ENCODE measurements at regions not wholly inside any gene's neighbourhood (a gene's known extent, or its start where the extent isn't known, plus 50 kb on each side); places are given as distances from the start of the nearest gene placed in this dataset.

DNA sequence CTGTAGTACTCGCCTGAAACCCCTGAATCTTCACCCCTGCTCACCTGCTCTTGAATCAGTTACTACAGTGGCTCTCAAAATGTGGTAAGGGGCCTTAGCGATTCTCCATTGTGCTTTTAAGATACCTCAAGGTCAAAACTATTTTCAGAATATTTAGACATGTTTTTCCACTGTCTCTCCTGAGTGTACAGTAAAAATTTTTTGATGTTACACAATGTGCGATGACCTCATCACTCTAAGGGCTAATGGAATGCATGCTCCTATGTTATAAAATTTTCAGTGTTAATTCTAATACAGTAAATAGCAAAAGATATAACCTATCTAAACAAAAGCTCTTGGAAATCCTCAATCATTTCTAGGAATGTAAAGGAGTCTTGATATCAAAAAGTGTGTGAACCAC is 336.9 kb upstream of the PKDCC start:
- peaks cover 2 to 9% (median 6%) of the 10 kb centered on the region in 3 donors for H3K27me3 Mint-ChIP-seq (ENCODE audit: low read depth in 3 of 3)
- no peak overlapping the region for H3K27ac Mint-ChIP-seq
- no peak for DNase-seq
- H3K4me3 Mint-ChIP-seq: no peak overlapping the region
- peaks cover 0 to 4% (median 0%) of the 10 kb centered on the region in 3 donors for H3K36me3 Mint-ChIP-seq
- H3K4me1 Mint-ChIP-seq: peaks cover 5 to 12% of the 10 kb centered on the region in 2 donors
- H3K9me3 Mint-ChIP-seq: no peaks in the 10 kb centered on the region

DNA sequence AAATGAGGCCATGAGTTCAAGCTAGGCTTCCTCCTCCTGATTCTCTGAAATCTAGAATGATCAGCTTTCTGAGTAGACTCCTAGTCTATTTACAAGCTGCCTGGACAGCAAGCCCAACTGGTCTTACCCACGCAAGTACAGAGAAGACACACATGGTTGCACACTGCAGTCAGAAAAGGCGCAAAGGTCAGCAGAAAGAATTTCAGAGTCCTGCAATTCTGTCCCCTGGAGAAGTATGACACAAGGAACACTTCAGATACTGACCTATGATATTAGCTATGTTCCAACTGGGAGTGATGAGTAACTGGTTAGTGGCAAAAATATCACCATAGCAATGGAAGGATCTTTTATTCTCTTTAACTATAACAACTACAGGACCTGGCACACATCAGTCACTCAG is 336.1 kb upstream of the PKDCC start:
- Mint-ChIP-seq H3K4me1 (peaks cover 5 to 14% of the 10 kb centered on the region in 2 donors), H3K27ac (no peak overlapping the region), H3K4me3 (no peak overlapping the region), H3K36me3 (peaks cover 0 to 7% (median 0%) of the 10 kb centered on the region in 3 donors), H3K9me3 (no peaks in the 10 kb centered on the region), H3K27me3 (ENCODE audit: low read depth in 3 of 3) (peaks cover 2 to 8% (median 5%) of the 10 kb centered on the region in 3 donors)
- no peak for DNase-seq

DNA sequence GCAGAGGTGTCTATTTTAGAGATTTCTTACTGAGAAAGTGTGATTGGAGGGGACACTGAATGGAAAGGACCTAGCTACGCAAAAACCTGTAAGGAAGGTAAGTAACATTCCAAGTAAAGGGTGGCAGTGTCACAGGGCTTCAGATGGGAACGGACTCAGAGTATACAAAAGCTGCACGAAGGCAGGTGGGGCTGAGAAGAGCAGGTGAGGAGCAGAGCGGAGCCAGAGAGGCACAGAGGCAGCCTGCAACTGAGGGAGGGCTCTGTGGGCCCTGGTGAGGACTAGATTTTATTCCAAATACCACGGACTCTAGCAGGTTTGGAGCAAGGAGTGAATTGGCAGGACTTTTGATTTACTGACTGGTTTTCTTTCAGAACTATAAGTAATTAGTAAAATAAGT is 331.3 kb upstream of the PKDCC start:
- no peak for DNase-seq
- no peak overlapping the region for H3K4me3 Mint-ChIP-seq
- peak overlapping the region in 3 of 6 donors; percentile 86 to 93 (median 92) for H3K27ac Mint-ChIP-seq
- H3K36me3 Mint-ChIP-seq: peaks cover 0 to 7% (median 0%) of the 10 kb centered on the region in 3 donors
- H3K27me3 Mint-ChIP-seq (ENCODE audit: low read depth in 3 of 3): peaks cover 2 to 7% (median 3%) of the 10 kb centered on the region in 3 donors
- H3K9me3 Mint-ChIP-seq: no peaks in the 10 kb centered on the region
- peaks cover 17 to 42% of the 10 kb centered on the region in 2 donors for H3K4me1 Mint-ChIP-seq

DNA sequence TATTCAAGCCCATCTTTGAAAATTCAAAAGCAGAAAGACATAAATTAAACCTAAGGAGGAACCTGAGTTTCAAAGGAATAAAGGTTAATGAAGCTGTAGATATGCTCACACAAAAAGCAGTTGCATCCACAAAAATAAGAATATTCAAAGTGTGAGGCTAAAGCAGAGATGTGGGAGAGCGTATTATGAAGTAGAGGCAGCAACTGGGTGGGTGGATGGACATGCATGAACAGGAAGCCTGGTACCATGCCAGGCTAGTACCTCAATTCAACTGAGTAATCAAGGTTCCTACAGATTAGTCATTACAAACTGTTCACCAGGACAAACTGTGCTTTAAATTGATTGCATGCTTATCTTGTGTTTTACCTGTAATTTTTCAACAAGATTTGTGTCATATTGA is 330.0 kb upstream of the PKDCC start:
- Mint-ChIP-seq H3K4me1 (peaks cover 17 to 42% of the 10 kb centered on the region in 2 donors), H3K27me3 (ENCODE audit: low read depth in 3 of 3) (peaks cover 0 to 7% (median 3%) of the 10 kb centered on the region in 3 donors), H3K9me3 (no peaks in the 10 kb centered on the region), H3K36me3 (peaks cover 0 to 7% (median 0%) of the 10 kb centered on the region in 3 donors), H3K27ac (peak overlapping the region in 3 of 6 donors; percentile 12 to 60 (median 40)), H3K4me3 (no peak overlapping the region)
- no peak for DNase-seq

DNA sequence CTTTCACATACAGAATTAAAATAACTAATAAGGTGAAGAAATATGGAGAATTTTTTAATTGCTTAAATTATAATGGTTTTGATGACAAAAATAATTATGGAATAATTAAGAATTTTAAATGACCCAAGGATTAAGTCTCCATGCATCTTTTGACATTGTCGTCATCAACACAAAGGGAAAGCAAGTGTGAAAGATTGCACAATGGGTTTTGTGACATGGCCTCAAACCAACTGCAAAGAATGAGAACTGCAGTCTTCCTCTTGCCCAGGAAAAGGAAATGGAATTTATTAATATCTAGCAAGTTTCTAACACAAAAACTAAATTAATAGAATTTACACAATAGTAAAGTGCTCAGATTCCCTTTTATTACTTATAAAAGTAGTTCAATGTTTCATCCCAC is 329.1 kb upstream of the PKDCC start:
- DNase-seq: no peak
- peaks cover 0 to 6% (median 0%) of the 10 kb centered on the region in 3 donors for H3K36me3 Mint-ChIP-seq
- H3K9me3 Mint-ChIP-seq: no peaks in the 10 kb centered on the region
- H3K27ac Mint-ChIP-seq: peak overlapping the region in 2 of 6 donors; percentile 21 to 28
- peaks cover 0 to 7% (median 3%) of the 10 kb centered on the region in 3 donors for H3K27me3 Mint-ChIP-seq (ENCODE audit: low read depth in 3 of 3)
- H3K4me3 Mint-ChIP-seq: no peak overlapping the region
- peaks cover 17 to 42% of the 10 kb centered on the region in 2 donors for H3K4me1 Mint-ChIP-seq

DNA sequence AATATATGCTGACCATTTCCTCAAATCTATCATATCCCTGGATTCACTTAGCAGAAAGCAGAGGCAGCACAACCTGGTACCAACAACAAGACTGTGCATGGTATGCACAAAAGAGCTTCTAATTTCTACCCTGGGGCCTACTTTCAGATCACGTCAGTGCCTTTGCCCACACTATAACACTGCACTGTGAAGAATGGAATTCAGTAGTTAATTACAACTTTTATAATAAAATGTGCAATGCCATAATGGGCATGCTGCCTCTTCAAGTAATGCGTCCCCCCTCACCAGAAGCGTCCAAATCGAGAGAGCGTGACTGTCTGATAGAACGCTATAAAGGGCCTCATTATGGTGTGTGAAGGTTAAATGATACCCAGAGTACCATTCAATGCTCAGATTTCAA is 328.1 kb upstream of the PKDCC start:
- Mint-ChIP-seq H3K9me3 (no peaks in the 10 kb centered on the region), H3K36me3 (peaks cover 0 to 3% (median 0%) of the 10 kb centered on the region in 3 donors), H3K27me3 (ENCODE audit: low read depth in 3 of 3) (peaks cover 0 to 7% (median 3%) of the 10 kb centered on the region in 3 donors), H3K27ac (peak overlapping the region in 4 of 6 donors; percentile 12 to 61 (median 38)), H3K4me3 (peak overlapping the region in 1 of 5 donors; percentile 14), H3K4me1 (peaks cover 17 to 40% of the 10 kb centered on the region in 2 donors)
- no peak for DNase-seq

DNA sequence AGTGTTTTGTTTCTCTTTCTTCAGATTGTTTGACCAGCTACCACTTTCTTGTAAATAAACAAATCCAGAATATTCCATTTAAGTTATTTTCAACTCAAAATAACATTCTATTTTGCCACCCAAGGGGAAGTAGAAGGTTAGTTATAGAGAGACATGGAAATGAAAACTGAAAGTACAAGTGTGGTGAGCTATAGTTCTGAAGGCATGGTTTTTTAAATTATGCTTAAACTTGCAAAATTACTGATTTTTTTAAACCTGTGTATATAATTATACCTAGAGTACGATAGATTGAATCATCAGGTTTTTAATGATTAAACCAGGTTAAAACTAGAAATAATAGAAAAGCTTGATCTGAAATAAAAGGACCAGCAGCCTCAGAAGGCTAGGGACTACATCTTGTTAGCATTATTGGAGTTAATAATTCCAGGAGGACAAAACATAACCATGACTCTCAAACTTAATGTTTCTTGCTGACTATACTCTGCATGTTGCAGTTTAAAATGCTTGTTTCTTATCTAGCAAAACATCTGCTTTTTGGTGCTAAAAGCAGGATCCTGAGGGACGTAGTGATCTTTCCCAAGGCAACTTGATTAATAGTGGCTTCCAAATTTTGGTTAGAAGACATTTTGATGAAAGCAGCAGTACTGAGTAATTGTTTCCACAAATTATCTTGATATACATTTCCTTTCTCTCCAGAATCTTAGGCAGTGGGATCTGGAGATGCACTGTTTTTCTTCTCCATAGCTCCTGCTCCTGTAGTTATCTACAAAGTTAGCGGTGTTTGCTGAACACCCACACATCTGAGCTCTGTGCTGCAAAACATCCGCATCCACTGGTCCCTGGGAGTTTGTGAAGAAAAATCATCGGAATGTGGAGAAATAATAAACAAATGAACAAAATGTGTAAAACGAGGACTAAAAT is 327.2 kb upstream of the PKDCC start:
- peaks cover 0 to 3% (median 0%) of the 10 kb centered on the region in 3 donors for H3K36me3 Mint-ChIP-seq
- H3K4me1 Mint-ChIP-seq: peaks cover 15 to 33% of the 10 kb centered on the region in 2 donors
- no peaks in the 10 kb centered on the region for H3K9me3 Mint-ChIP-seq
- H3K4me3 Mint-ChIP-seq: peak overlapping the region in 3 of 5 donors; percentile 15 to 61 (median 30)
- no peak for DNase-seq
- H3K27ac Mint-ChIP-seq: peak overlapping the region in 4 of 6 donors; percentile 5 to 48 (median 28)
- H3K27me3 Mint-ChIP-seq (ENCODE audit: low read depth in 3 of 3): peaks cover 0 to 4% (median 2%) of the 10 kb centered on the region in 3 donors

DNA sequence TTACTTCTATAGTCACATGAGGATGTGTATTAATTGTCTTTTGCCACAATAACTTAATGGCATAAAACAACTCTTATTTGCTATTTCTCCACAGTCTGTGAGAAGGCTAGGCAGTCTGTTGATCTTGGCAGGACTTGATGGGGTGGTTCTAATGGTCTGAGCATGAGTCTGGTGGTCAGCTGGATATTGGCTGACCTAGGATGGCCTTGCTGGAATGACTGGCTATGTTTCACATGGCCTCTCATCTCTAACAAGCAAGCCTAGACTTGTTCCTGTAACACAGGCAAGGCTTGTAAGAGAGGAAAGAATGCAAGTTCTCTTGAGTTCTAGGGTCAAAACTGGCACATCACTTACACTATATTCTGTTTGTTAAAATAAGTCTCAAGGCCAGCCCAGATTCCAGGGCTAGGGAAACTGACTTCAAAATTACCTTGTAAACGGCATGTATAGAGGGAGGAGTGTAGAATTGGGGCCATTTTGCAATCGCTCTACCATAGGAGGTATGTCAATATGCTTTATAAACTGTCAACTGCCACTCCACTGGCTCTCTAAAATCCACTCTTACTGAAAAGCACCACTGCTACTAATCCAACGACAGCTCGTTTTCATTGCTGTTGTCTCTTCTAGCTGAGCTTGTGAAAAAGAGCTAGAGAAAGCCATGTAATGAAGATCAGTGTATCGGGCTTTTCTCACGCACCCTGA is 325.0 kb upstream of the PKDCC start:
- no peaks in the 10 kb centered on the region for H3K36me3 Mint-ChIP-seq
- peaks cover 12 to 28% of the 10 kb centered on the region in 2 donors for H3K4me1 Mint-ChIP-seq
- no peak overlapping the region for H3K27ac Mint-ChIP-seq
- no peaks in the 10 kb centered on the region for H3K9me3 Mint-ChIP-seq
- peaks cover 0 to 2% (median under 1%) of the 10 kb centered on the region in 3 donors for H3K27me3 Mint-ChIP-seq (ENCODE audit: low read depth in 3 of 3)
- no peak overlapping the region for H3K4me3 Mint-ChIP-seq
- DNase-seq: no peak

DNA sequence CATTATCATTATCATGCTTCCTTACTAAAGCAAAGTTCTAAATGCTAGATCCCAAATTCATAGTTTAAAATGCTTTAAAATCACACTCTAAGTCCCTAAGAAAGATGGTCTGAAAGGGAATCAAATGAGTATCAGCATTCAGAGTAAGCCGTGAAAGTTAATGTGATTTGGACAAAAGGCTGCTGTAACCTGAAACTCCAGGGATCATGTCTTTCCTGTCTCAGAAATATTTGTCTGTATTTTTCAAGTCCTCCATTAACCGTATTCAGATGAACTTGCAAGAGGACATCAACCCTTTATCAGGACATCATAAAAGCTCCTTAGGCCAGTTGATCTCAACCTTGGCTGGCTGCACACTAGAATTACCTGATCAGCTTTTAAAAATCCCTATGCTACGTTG is 324.3 kb upstream of the PKDCC start:
- no peak overlapping the region for H3K4me3 Mint-ChIP-seq
- DNase-seq: no peak
- no peaks in the 10 kb centered on the region for H3K9me3 Mint-ChIP-seq
- peaks cover 10 to 24% of the 10 kb centered on the region in 2 donors for H3K4me1 Mint-ChIP-seq
- H3K27ac Mint-ChIP-seq: no peak overlapping the region
- no peaks in the 10 kb centered on the region for H3K36me3 Mint-ChIP-seq
- peaks cover 0 to 2% (median 1%) of the 10 kb centered on the region in 3 donors for H3K27me3 Mint-ChIP-seq (ENCODE audit: low read depth in 3 of 3)

DNA sequence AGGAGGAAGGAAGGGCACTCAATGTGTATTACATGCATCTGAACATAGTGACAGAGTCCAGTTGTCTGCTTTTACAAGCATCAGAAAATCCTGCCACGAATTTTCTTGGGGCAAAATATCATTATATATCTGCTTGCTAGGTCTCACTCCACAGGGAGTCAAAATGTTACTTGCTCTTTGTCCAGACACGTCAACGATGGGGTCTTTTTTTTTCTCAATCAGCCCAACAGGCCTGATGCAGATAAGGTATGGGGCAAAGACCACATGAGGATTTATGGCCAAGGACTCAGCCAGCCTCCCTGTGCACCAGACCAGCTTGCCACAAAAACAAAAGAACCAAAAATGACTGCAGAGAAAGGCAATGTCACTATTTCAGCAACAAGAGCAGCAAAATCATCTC is 323.4 kb upstream of the PKDCC start:
- Mint-ChIP-seq H3K4me1 (peaks cover 7 to 16% of the 10 kb centered on the region in 2 donors), H3K36me3 (no peaks in the 10 kb centered on the region), H3K4me3 (no peak overlapping the region), H3K9me3 (no peaks in the 10 kb centered on the region), H3K27ac (no peak overlapping the region), H3K27me3 (ENCODE audit: low read depth in 3 of 3) (peaks cover 0 to 2% (median 1%) of the 10 kb centered on the region in 3 donors)
- no peak for DNase-seq

DNA sequence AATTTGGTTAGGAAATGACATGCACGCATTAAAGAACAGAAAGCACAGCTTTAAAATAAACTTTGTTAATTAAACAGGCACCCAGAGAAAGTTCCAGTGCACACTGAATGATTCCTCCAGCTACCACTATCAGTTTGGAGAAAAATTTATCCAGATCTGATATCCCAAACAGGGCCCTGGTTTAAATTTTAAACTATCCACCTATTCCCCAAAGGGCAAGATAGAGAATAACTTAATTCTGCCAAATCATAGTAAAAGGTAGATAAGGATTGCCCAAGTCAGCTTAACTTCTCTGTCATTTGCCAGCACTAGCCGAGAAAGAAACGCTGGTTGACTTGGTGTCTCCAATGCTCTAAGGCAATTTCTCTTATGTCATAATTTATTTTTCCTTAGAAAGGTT is 321.9 kb upstream of the PKDCC start:
- H3K27me3 Mint-ChIP-seq (ENCODE audit: low read depth in 3 of 3): peaks cover 0 to 3% (median 2%) of the 10 kb centered on the region in 3 donors
- no peak for DNase-seq
- H3K4me1 Mint-ChIP-seq: peaks cover 0 to 2% of the 10 kb centered on the region in 2 donors
- no peaks in the 10 kb centered on the region for H3K36me3 Mint-ChIP-seq
- no peak overlapping the region for H3K4me3 Mint-ChIP-seq
- H3K9me3 Mint-ChIP-seq: no peaks in the 10 kb centered on the region
- no peak overlapping the region for H3K27ac Mint-ChIP-seq

DNA sequence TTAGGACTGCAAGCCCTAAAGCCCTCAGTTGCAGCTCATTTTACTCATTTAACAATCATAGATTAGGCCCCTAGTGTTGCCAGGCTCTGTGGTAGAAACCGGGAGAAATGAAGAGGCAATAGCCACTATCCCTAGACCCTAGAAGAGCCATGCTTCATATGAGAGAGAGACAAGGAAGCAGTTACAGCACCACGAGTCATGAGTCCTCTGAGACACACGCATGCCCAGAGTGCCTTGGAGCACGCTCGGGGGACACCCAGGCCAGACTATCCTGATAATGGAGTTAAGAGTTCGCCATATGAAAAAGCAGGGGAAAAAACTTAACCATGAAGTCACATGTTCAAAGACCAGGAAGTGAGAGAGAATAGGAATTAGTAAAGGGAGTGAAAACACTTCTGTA is 321.5 kb upstream of the PKDCC start:
- Mint-ChIP-seq H3K4me1 (no peaks in the 10 kb centered on the region), H3K27me3 (ENCODE audit: low read depth in 3 of 3) (peaks cover 0 to 7% (median 3%) of the 10 kb centered on the region in 3 donors), H3K27ac (no peak overlapping the region), H3K36me3 (no peaks in the 10 kb centered on the region), H3K9me3 (no peaks in the 10 kb centered on the region), H3K4me3 (no peak overlapping the region)
- DNase-seq: no peak

DNA sequence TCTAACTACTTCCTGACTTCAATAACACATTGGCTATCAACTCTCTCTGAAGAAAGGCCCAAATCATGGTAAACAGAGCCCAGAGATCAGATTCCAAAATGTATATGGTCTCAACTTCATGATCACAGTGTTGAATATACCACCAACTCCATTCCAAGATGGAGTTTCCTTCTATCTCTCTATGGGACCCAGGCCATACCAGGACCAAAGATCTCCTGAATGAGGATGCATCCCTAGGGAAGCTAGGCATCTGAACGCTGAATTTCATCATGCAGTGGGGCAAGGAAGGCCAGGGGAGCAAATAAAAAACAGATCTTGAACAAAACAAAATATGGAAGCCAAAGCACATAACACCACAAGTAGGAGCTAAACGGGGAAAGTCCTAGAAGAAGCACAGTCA is 320.7 kb upstream of the PKDCC start:
- Mint-ChIP-seq H3K9me3 (no peaks in the 10 kb centered on the region), H3K4me3 (no peak overlapping the region), H3K4me1 (no peaks in the 10 kb centered on the region), H3K27me3 (ENCODE audit: low read depth in 3 of 3) (peaks cover 0 to 9% (median 3%) of the 10 kb centered on the region in 3 donors), H3K27ac (no peak overlapping the region), H3K36me3 (no peaks in the 10 kb centered on the region)
- no peak for DNase-seq

DNA sequence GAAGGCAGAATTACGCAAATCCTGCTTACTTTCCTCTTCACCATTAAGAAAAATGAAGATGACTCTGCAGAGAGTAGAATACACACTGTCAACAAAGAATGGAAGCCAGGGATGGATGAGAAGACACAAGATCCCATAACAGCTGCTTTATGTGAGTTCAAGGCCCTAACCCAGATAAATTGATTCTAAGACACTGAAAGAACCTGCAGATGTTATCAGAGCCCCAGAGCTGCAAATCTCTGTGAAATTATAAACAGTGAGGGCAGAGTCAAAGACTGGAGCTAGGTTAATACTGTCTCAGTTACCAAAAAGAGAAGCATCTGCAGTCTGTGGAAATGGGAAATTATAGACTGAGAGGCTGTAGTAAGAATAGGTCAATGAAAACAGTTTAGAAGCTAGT is 320.1 kb upstream of the PKDCC start:
- Mint-ChIP-seq H3K9me3 (no peaks in the 10 kb centered on the region), H3K4me1 (no peaks in the 10 kb centered on the region), H3K27ac (no peak overlapping the region), H3K27me3 (ENCODE audit: low read depth in 3 of 3) (peaks cover 0 to 10% (median 3%) of the 10 kb centered on the region in 3 donors), H3K4me3 (no peak overlapping the region), H3K36me3 (no peaks in the 10 kb centered on the region)
- no peak for DNase-seq

All from immature natural killer cell (primary cell).